MM.1S (cell line): ENCODE measurements at regions not wholly inside any gene's neighbourhood (a gene's known extent, or its start where the extent isn't known, plus 50 kb on each side); places are given as distances from the start of the nearest gene placed in this dataset.

Experiments
- DNase-seq: peaks from one replicate; pipeline ENCODE4 v3.0.0-alpha.2; 2015
- H2AFZ ChIP-seq: fragments of 300-600 bp; sonication (generic); 2 replicates; pipeline ENCODE4 v1.6.0; 2016; ENCODE audit warnings: antibody characterized with exemption, low read length
- H3F3A ChIP-seq: fragments of 300-600 bp; sonication (generic); 2 replicates; pipeline ENCODE4 v1.6.1; 2016; ENCODE audit warnings: mild to moderate bottlenecking, antibody characterized with exemption, low read length, moderate library complexity, mixed read lengths; ENCODE audit not compliant: insufficient read depth
- H3K27ac ChIP-seq: fragments of 300-600 bp; sonication (generic); 2 replicates; pipeline ENCODE4 v1.5.1; 2016; ENCODE audit warnings: mild to moderate bottlenecking, low read length
- H3K27me3 ChIP-seq: fragments of 300-600 bp; sonication (generic); replicated peaks from 2 replicates; pipeline ENCODE4 v1.6.0; 2016; ENCODE audit warnings: low read length; ENCODE audit not compliant: insufficient read depth
- H3K36me3 ChIP-seq: fragments of 300-600 bp; sonication (generic); replicated peaks from 2 replicates; pipeline ENCODE4 v1.6.1; 2016; ENCODE audit warnings: mild to moderate bottlenecking, low read length, mixed read lengths; ENCODE audit not compliant: insufficient read depth
- H3K4me1 ChIP-seq: fragments of 300-600 bp; sonication (generic); 2 replicates; pipeline ENCODE4 v1.6.1; 2016; ENCODE audit warnings: low read length, mixed read lengths
- H3K4me2 ChIP-seq: fragments of 300-600 bp; sonication (generic); 2 replicates; pipeline ENCODE4 v1.6.0; 2016; ENCODE audit warnings: low read depth, low read length
- H3K4me3 ChIP-seq: fragments of 300-600 bp; sonication (generic); 2 replicates; pipeline ENCODE4 v1.5.1; 2016; ENCODE audit warnings: low read length, mixed read lengths
- H3K79me2 ChIP-seq: fragments of 300-600 bp; sonication (generic); 2 replicates; pipeline ENCODE4 v1.6.1; 2016; ENCODE audit warnings: mixed run types, low read length, mixed read lengths
- H3K9ac ChIP-seq: fragments of 300-600 bp; sonication (generic); 2 replicates; pipeline ENCODE4 v1.6.1; 2016; ENCODE audit warnings: low read length, mixed read lengths
- H3K9me2 ChIP-seq: fragments of 300-600 bp; sonication (generic); replicated peaks from 2 replicates; pipeline ENCODE4 v1.6.1; 2016; ENCODE audit warnings: mild to moderate bottlenecking, low read length, mixed read lengths; ENCODE audit not compliant: insufficient read depth
- H3K9me3 ChIP-seq: fragments of 300-600 bp; sonication (generic); replicated peaks from 2 replicates; pipeline ENCODE4 v1.6.1; 2016; ENCODE audit warnings: mild to moderate bottlenecking, low read length, mixed read lengths; ENCODE audit not compliant: insufficient read depth
- H4K20me1 ChIP-seq: fragments of 300-600 bp; sonication (generic); 2 replicates; pipeline ENCODE4 v1.6.1; 2016; ENCODE audit warnings: mild to moderate bottlenecking, low read length, moderate library complexity, mixed read lengths; ENCODE audit not compliant: insufficient read depth
- EZH2 ChIP-seq: fragments of 300-600 bp; sonication (generic); optimal IDR thresholded peaks from 2 replicates; pipeline ENCODE3; 2017; ENCODE audit warnings: low read depth, mild to moderate bottlenecking, antibody characterized with exemption, low read length, mixed read lengths
- EZH2phosphoT487 ChIP-seq: fragments of 300-600 bp; sonication (generic); IDR thresholded peaks from 2 replicates; pipeline ENCODE4 v1.6.1; 2018; ENCODE audit warnings: antibody characterized with exemption, low read length
- TF ChIP-seq, protein P1 (sequence below): fragments of 300-600 bp; sonication (generic); IDR thresholded peaks from 2 replicates; pipeline ENCODE4 v1.5.1; 2016; ENCODE audit warnings: antibody characterized with exemption, low read length, mixed read lengths

DNA sequence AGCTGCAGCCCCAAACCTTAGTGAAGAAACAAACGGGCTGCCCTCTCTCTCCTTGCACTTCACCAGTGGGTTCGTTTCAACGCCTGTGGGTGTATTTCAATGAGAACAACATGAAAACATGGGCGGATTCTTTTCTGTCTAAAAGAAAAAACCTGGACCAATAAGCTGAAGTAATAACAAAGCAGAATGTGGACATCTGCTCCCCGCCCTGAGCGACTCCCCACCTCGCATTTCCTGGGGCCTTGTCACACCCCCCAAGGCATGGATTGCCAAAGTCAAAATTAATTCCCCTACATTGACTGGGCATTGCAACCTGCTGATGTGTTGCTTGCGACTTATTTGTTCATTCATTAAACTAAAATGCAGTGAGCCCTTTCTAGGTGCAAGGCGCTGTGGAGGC is 142.9 kb downstream of the BCOR start:
- Histone ChIP-seq H3K4me2 (no peak overlapping the region), H3F3A (no peaks in the 10 kb centered on the region), H3K27ac (no peak overlapping the region), H3K36me3 (no peaks in the 10 kb centered on the region), H3K27me3 (no peaks in the 10 kb centered on the region), H4K20me1 (no peaks in the 10 kb centered on the region), H3K79me2 (no peaks in the 10 kb centered on the region), H3K9me3 (no peaks in the 10 kb centered on the region), H3K9ac (no peak overlapping the region), H3K4me3 (no peak overlapping the region), H3K4me1 (no peaks in the 10 kb centered on the region), H3K9me2 (no peaks in the 10 kb centered on the region), H2AFZ (no peak overlapping the region)
- TF ChIP-seq EZH2 (no peak), EZH2phosphoT487 (no peak)
- TF ChIP-seq, protein P1, sequence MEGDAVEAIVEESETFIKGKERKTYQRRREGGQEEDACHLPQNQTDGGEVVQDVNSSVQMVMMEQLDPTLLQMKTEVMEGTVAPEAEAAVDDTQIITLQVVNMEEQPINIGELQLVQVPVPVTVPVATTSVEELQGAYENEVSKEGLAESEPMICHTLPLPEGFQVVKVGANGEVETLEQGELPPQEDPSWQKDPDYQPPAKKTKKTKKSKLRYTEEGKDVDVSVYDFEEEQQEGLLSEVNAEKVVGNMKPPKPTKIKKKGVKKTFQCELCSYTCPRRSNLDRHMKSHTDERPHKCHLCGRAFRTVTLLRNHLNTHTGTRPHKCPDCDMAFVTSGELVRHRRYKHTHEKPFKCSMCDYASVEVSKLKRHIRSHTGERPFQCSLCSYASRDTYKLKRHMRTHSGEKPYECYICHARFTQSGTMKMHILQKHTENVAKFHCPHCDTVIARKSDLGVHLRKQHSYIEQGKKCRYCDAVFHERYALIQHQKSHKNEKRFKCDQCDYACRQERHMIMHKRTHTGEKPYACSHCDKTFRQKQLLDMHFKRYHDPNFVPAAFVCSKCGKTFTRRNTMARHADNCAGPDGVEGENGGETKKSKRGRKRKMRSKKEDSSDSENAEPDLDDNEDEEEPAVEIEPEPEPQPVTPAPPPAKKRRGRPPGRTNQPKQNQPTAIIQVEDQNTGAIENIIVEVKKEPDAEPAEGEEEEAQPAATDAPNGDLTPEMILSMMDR: no peak
- DNase-seq: no peak

DNA sequence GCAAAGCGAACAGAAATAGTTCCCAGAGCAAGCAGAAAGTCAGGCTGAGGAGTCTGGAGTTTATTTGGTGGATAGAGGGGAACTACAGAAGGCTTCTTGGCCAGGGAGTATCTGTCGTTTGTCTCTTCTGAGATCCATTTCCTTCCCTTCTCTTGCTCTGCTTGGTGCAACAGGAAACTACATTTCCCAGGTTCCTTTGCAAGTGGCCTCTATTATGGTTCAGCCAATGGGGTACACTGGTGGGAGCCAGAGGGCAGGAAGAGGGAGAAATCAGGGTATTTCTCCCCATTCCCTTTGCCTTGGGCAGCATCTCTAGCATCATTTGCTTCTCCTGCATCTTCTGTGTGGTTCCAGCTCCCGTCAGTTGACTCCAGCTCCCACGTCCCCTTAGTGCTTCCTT is 142.1 kb downstream of the BCOR start:
- H3F3A ChIP-seq: no peaks in the 10 kb centered on the region
- H3K9me2 ChIP-seq: no peaks in the 10 kb centered on the region
- H2AFZ ChIP-seq: no peak overlapping the region
- no peaks in the 10 kb centered on the region for H3K4me1 ChIP-seq
- H3K79me2 ChIP-seq: no peaks in the 10 kb centered on the region
- no peaks in the 10 kb centered on the region for H3K36me3 ChIP-seq
- H4K20me1 ChIP-seq: no peaks in the 10 kb centered on the region
- no peak overlapping the region for H3K27ac ChIP-seq
- no peak overlapping the region for H3K4me2 ChIP-seq
- no peaks in the 10 kb centered on the region for H3K9me3 ChIP-seq
- H3K9ac ChIP-seq: no peak overlapping the region
- TF ChIP-seq, protein P1: no peak
- TF ChIP-seq EZH2phosphoT487 (no peak), EZH2 (no peak)
- H3K4me3 ChIP-seq: no peak overlapping the region
- no peak for DNase-seq
- no peaks in the 10 kb centered on the region for H3K27me3 ChIP-seq

DNA sequence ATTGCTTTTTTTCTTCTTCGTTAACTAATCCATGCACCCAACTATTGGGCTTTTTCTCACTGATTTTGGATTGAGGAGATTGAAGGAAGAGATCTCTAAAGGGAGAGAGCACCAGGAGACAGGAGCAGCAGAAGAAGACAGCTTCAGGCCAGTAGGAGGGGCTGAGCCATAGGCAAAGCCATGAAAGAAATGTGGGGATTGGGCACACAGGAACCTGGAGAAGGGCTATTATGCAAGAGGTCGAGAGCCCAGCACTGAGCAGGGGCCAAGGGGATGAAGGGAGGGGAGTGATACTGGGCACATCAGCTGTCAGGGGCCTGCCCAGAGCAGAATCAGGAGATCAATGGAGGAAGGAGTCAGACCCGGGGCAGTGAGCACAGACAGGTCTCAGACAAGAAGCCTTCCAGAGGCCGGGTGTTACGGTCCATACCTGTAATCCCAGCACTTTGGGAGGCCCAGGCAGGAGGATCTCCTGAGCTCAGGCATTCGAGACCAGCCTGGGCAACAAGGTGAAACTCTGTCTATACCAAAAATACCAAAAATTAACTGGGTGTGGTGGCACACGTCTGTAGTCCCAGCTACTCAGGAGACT is 140.9 kb downstream of the BCOR start:
- DNase-seq: no peak
- Histone ChIP-seq H3K4me3 (no peak overlapping the region), H4K20me1 (no peaks in the 10 kb centered on the region), H3K4me2 (no peak overlapping the region), H3K27me3 (no peaks in the 10 kb centered on the region), H3K36me3 (no peaks in the 10 kb centered on the region), H3K79me2 (no peaks in the 10 kb centered on the region), H3F3A (no peaks in the 10 kb centered on the region), H3K27ac (no peak overlapping the region), H3K9me2 (no peaks in the 10 kb centered on the region), H3K4me1 (no peaks in the 10 kb centered on the region), H3K9ac (no peak overlapping the region), H2AFZ (no peak overlapping the region), H3K9me3 (no peaks in the 10 kb centered on the region)
- TF ChIP-seq EZH2phosphoT487: no peak
- TF ChIP-seq EZH2: no peak
- TF ChIP-seq, protein P1: no peak
